Loucy (cell line): ENCODE measurements at regions not wholly inside any gene's neighbourhood (a gene's known extent, or its start where the extent isn't known, plus 50 kb on each side); places are given as distances from the start of the nearest gene placed in this dataset.
A peak's percentile ranks its signal among the peaks of the same experiment; 100 is the strongest.

Experiments used
- H2AFZ ChIP-seq: fragments of 200-600 bp; sonication (generic); 2 replicates; pipeline ENCODE4 v1.6.0; 2016; ENCODE audit warnings: antibody characterized with exemption, mild to moderate bottlenecking, low read length, moderate library complexity
- H3F3A ChIP-seq: fragments of 200-600 bp; 2 replicates; pipeline ENCODE4 v1.6.0; 2016; ENCODE audit warnings: antibody characterized with exemption, low read depth, mild to moderate bottlenecking
- H3K27me3 ChIP-seq: fragments of 200-600 bp; sonication (generic); 2 replicates; pipeline ENCODE4 v1.6.1; 2014; ENCODE audit warnings: low read length, mild to moderate bottlenecking; ENCODE audit not compliant: insufficient read depth, poor library complexity, severe bottlenecking
- H3K36me3 ChIP-seq: fragments of 200-600 bp; sonication (generic); 2 replicates; pipeline ENCODE4 v1.6.1; 2016; ENCODE audit warnings: low read length; ENCODE audit not compliant: insufficient read depth
- H3K4me1 ChIP-seq: fragments of 200-600 bp; sonication (generic); 2 replicates; pipeline ENCODE4 v1.5.1; 2014; ENCODE audit warnings: low read length, mild to moderate bottlenecking; ENCODE audit not compliant: insufficient read depth, poor library complexity, severe bottlenecking
- H3K4me2 ChIP-seq: fragments of 200-600 bp; sonication (generic); 2 replicates; pipeline ENCODE4 v1.6.0; 2014; ENCODE audit warnings: antibody characterized with exemption, low read length, low read depth, mild to moderate bottlenecking; ENCODE audit not compliant: poor library complexity, severe bottlenecking
- H3K4me3 ChIP-seq: fragments of 200-600 bp; sonication (generic); 2 replicates; pipeline ENCODE4 v1.5.1; 2014; ENCODE audit warnings: low read length, mild to moderate bottlenecking, mixed read lengths; ENCODE audit not compliant: poor library complexity, severe bottlenecking
- H3K79me2 ChIP-seq: fragments of 200-600 bp; sonication (generic); 2 replicates; pipeline ENCODE4 v1.6.1; 2014; ENCODE audit warnings: low read length; ENCODE audit not compliant: insufficient read depth
- H3K9ac ChIP-seq: fragments of 200-600 bp; sonication (generic); 2 replicates; pipeline ENCODE4 v1.6.0; 2014; ENCODE audit warnings: mild to moderate bottlenecking, low read depth, low read length, moderate library complexity; ENCODE audit not compliant: poor library complexity, severe bottlenecking
- H3K9me2 ChIP-seq: fragments of 200-600 bp; sonication (generic); replicated peaks from 2 replicates; pipeline ENCODE4 v1.6.1; 2016; ENCODE audit warnings: low read depth, low read length, mixed read lengths
- H3K9me3 ChIP-seq: fragments of 200-600 bp; sonication (generic); 2 replicates; pipeline ENCODE4 v1.6.1; 2014; ENCODE audit warnings: mild to moderate bottlenecking, antibody characterized with exemption, low read length, low read depth; ENCODE audit not compliant: insufficient read depth
- H4K20me1 ChIP-seq: fragments of 200-600 bp; sonication (generic); 2 replicates; pipeline ENCODE4 v1.6.0; 2014; ENCODE audit warnings: antibody characterized with exemption, low read length, mild to moderate bottlenecking; ENCODE audit not compliant: insufficient read depth, poor library complexity, severe bottlenecking
- CTCF ChIP-seq: fragments of 200-600 bp; sonication (generic); conservative IDR thresholded peaks from 2 replicates; pipeline ENCODE4 v1.5.1; 2014; ENCODE audit warnings: mild to moderate bottlenecking, antibody characterized with exemption, low read length
- EZH2phosphoT487 ChIP-seq: fragments of 200-600 bp; IDR thresholded peaks from 2 replicates; pipeline ENCODE4 v1.6.1; 2018; ENCODE audit warnings: antibody characterized with exemption, mild to moderate bottlenecking, moderate library complexity, borderline replicate concordance

- Histone ChIP-seq H2AFZ (no peak overlapping the region), H3K4me2 (no peak overlapping the region), H3K9me2 (no peaks in the 10 kb centered on the region), H4K20me1 (no peaks in the 10 kb centered on the region), H3K4me1 (peaks cover 89% of the 10 kb centered on the region), H3K4me3 (no peak overlapping the region), H3K9ac (no peak overlapping the region), H3K9me3 (no peaks in the 10 kb centered on the region), H3K27me3 (no peaks in the 10 kb centered on the region), H3K36me3 (no peaks in the 10 kb centered on the region), H3K79me2 (no peaks in the 10 kb centered on the region), H3F3A (no peaks in the 10 kb centered on the region)
- TF ChIP-seq CTCF (no peak), EZH2phosphoT487 (no peak)
These were observed 202.1 kb downstream of the PTEN start for GRCh38 chr10:88065383-88066049.

DNA sequence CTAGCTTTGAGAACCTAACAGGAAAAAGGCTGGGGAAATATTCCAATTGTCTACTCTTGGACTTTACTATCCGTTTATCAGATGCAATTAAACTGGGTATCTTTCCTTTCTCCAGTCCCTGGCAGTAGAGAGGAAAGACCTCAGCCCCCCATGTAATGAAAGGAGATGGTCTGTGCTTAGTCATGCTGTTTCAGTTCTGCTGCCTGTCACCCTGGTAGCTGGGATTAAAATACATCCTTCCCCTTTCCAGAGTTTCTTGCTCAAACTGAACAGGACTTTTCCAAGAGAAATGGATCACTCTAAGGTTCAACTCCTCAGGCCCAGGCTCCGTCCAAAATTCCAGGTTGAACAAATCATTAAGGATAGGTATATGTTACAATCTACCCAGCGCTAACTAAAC lies 202.9 kb downstream of the PTEN start:
- H3K4me2 ChIP-seq, result peak overlapping the region; percentile 20

GRCh38 chr10:88066876-88067275 lies 203.5 kb downstream of the PTEN start:
- Histone ChIP-seq H3K4me2 (peak overlapping the region; percentile 20), H3K9me2 (no peaks in the 10 kb centered on the region), H3K79me2 (no peaks in the 10 kb centered on the region)

More for the DNA sequence above, 202.9 kb downstream of the PTEN start:
- no peaks in the 10 kb centered on the region for H3K9me2 ChIP-seq
- TF ChIP-seq EZH2phosphoT487 (no peak), CTCF (no peak)
- H3K9ac ChIP-seq, result no peak overlapping the region
- H3K4me1 ChIP-seq, result peaks cover 82% of the 10 kb centered on the region
- no peaks in the 10 kb centered on the region for H3K9me3 ChIP-seq
- no peak overlapping the region for H2AFZ ChIP-seq
- no peaks in the 10 kb centered on the region for H3K27me3 ChIP-seq
- no peaks in the 10 kb centered on the region for H3K79me2 ChIP-seq
- H4K20me1 ChIP-seq, result no peaks in the 10 kb centered on the region
- no peak overlapping the region for H3K4me3 ChIP-seq
- no peaks in the 10 kb centered on the region for H3F3A ChIP-seq
- no peaks in the 10 kb centered on the region for H3K36me3 ChIP-seq

More at GRCh38 chr10:88066876-88067275, 203.5 kb downstream of the PTEN start:
- H3K4me3 ChIP-seq, result no peak overlapping the region
- H3K9ac ChIP-seq, result no peak overlapping the region
- no peaks in the 10 kb centered on the region for H3K9me3 ChIP-seq
- TF ChIP-seq EZH2phosphoT487 (no peak), CTCF (no peak)
- H4K20me1 ChIP-seq, result no peaks in the 10 kb centered on the region
- no peaks in the 10 kb centered on the region for H3K27me3 ChIP-seq
- no peaks in the 10 kb centered on the region for H3K36me3 ChIP-seq
- no peaks in the 10 kb centered on the region for H3F3A ChIP-seq
- no peak overlapping the region for H2AFZ ChIP-seq
- peaks cover 78% of the 10 kb centered on the region for H3K4me1 ChIP-seq
